Nucleus accumbens (tissue), 56 donors: ENCODE measurements at regions not wholly inside any gene's neighbourhood (a gene's known extent, or its start where the extent isn't known, plus 50 kb on each side); places are given as distances from the start of the nearest gene placed in this dataset.
"Not testable (repeated sequence)": the region's sequence is repeated elsewhere in the genome, so short reads cannot be mapped to it uniquely, and the experiment has no call there.

ENCODE experiments used
- DNase-seq, 56 donors: peaks; one replicate each; lab custom pipeline; 2025; lab: John Stamatoyannopoulos, UW

DNA sequence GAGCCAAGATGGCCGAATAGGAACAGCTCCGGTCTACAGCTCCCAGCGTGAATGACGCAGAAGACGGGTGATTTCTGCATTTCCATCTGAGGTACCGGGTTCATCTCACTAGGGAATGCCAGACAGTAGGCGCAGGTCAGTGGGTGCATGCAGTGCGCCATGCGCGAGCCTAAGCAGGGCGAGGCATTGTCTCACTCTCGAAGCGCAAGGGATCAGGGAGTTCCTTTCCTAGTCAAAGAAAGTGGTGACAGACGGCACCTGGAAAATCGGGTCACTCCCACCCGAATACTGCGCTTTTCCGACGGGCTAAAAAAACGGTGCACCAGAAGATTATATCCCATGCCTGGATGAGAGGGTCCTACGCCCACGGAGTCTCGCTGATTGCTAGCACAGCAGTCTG is 600.1 kb downstream of the PRR16 start:
- not testable (repeated sequence) for DNase-seq

DNA sequence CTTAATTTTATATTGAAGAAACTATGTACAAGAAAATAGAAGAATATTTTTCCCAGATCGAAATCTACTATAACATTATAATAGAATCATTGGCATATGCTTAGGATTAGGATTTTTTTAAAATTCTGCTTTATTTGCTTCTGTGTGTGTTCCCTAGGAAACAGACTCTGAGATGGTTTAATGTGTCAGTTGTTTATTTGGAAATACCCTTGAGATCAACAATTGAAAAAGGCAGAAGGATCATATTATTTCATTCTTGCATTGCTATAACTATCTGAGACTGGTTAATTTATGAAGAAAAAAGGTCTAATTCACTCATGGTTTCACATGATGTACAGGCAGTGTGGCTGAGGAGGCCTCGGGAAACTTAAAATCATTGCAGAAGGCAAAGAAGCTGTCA is 622.6 kb downstream of the PRR16 start:
- no peak for DNase-seq

DNA sequence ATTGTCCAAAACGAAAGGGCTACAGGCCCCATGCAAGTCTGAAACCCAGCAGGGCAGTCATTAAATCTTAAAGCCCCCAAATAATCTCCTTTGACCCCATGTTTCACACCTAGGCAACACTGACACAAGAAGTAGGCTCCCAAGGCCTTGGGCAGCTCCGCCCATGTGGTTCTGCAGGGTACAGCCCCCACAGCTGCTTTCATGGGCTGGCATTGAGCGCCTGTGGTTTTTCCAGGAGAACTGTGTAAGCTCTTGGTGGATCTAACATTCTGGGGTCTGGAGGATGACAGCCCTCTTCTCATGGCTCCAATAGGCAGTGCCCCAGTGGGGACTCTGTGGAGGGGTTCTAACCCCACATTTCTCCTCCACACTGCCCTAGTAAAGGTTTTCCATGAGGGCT is 623.5 kb downstream of the PRR16 start:
- no peak for DNase-seq

DNA sequence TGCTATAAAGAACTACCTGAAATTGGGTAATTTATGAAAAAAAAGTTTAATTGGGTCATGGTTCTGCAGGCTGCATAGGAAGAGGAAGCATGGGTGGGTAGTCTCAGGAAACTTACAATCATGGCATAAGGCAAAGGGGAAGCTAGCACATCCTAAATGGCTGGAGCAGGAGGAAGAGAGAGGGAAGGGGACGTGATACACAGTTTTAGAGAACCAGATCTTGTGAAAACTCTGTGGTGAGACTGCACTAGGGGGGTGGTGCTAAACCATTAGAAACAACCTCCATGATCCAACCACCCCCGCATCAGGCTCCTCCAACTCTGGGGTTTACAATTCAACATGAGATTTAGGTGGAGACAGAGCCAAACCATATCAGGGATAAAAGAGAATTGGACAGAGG is 624.2 kb downstream of the PRR16 start:
- DNase-seq: no peak

DNA sequence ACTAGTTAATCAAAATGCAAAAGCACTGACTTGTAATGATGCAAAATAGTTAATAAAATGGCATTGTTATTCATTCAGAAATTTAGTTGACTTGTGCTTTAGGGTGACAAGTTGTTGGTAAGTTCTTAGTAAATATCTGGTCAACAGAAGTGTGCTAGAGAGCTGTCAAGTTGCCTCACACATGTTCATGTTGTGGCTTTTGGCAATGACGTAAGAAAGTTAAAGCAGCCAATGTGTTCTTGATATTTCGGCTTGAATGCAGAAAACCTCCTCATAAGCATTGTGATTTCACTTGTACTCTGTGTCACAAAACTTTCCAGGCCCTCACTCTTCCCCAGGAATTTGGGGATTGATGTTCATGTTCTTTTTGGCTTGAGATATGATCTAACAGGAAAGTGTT is 626.7 kb downstream of the PRR16 start:
- no peak for DNase-seq

DNA sequence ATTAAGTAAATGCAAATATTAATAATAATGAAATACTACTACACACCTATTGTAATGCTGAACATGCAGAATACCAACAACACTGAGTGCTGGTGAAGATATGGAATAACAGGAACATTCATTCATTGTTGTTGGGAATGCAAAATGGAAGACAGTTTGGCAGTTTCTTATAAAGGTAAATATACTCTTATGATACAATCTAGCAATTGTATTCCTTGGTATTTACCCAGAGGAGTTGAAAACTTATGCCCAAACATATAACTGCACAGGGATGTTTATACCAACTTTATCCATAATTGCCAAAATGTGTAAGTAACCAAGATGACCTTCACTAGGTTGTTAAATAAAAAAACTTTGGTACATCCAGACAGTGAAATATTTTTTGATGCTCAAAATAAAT is 636.8 kb downstream of the PRR16 start:
- DNase-seq: no peak

DNA sequence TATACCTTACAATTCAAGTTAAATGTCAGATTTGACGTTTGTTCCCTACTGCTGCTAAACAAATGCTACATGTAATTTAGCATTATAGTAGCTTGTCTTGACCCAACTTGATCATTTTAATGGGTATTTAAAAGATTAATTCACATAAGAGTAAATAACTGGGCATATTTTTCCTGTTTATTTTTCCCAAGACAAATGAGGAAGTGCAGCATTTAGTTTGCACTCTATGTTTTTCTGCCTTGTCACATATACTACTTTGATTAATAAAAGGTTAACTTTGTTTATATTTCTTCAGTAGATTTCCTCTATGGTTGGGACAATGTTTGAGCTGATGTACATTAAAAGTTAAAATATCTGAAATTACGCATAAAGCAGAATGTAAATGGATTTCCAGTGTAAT is 641.8 kb downstream of the PRR16 start:
- no peak for DNase-seq

DNA sequence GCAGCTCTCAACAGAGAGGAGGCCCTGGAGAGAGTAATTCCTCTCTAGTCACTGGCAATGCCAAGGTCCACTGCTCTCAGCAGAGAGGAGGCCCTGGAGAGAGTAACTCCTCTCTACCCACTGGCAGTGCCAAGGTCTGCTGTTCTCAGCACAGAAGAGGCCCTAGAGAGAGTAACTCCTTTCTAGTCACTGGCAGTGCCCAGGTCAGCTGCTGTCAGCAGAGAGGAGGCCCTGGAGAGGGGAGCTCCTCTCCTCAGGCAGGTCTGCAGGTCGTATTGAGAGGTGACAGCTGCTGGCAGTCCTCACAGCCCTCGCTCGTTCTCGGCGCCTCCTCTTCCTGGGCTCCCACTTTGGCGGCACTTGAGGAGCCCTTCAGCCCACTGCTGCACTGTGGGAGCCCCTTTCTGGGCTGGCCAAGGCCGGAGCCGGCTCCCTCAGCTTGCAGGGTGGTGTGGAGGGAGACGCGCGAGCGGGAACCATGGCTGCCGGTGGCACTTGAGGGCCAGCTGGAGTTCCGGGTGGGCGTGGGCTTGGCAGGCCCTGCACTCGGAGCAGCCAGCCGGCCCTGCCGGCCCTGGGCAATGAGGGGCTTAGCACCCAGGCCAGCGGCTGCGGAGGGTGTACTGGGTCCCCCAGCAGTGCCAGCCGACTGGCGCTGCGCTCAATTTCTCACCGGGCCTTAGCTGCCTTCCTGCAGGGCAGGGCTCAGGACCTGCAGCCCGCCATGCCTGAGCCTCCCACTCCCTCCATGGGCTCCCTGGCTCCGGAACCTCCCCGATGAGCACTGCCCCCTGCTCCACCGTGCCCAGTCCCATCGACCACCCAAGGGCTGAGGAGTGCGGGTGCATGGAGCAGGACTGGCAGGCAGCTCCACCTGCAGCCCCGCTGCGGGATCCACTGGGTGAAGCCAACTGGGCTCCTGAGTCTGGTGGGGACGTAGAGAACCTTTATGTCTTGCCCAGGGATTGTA is 642.9 kb downstream of the PRR16 start:
- not testable (repeated sequence) for DNase-seq

DNA sequence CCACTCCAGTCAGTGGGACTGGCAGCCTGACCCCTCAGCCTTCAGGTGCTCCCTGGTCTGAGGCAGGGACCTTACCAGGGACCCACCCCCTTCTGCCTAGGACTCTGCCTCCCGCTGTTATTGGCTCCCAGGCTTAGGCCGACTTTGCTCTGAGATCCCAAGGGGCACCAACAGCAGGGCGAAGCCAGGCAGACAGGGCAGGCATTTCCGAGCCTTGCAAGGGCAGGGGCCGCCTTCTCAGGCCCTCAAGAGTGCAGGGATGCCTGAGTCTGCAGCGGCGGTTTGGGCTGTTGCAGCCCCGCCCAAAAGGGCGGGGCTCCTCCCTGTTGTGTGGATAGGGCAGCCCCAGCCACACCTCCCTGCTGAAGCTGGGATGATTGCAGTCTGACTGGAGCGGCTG is 644.6 kb downstream of the PRR16 start:
- DNase-seq: no peak

DNA sequence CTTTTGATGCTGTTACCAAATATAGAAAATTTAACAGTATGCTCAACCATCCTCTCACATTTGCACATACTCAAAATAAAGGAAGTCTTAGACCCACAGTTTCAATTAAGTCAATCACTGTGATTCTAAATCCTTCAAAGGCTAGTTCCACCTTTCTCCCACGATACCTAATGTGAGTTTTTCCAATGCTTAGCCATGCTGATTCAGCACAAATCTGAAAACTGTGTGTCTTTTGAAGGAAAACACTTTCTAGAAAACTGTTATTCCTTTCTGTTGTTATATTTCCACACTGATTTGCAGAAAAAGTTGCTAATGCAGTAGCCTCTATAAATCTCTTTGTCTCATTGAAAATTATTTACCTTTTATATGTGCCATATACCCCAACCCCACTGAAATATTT is 645.7 kb downstream of the PRR16 start:
- DNase-seq: no peak

DNA sequence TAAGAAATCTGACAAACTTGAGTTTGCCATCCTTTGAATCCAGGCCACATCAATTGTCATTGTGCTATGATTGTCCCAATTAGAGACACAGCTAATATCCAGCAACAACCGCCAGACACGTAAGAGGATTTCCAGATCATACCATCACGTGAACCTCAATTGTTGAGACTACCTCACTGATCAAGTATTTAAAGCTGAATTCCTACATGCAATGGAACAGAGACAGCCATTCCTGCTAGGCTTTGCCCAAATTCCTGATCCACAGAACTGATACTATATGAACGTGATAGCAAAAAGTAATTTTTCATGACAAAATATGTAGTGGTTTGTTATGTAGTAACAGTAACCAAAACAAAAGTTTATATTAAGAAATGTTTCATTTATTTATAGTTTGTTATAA is 657.7 kb downstream of the PRR16 start:
- DNase-seq: no peak

DNA sequence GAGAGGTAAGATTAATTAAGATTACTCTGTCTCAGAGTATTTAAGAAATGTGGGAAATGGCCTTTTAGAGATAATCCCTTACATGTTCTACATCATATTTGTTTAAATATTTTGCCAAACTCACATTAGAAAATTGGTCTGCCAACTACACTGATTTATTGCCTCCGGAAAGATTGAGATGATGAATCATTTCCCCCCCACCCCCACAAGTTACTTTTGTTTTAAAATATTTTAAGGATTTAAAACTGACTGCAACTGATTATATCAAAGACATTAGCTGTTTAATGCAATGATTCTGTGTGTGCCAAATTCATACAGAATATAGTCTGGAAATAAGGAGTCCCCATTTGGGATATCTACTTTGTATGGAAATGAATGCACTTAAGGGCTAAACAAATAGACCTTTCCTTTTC is 674.4 kb downstream of the PRR16 start:
- DNase-seq: no peak

DNA sequence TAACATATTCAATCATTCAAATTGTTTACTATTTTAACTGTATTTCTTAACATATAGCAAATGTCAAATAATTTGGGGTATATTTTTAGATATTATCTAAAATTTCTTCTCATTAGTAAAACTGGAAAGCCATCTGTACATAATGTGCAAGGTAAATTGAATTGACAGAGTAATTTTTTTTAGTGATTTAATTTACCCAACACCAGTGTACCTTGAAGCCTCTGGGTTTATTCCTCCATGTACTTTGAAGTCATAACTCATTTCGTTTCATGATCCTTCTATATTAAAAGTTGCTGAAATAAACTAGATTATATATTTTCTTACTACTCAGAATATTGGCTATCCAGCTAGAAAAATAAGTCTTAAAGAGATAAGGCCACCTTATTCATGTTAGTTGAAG is 674.9 kb downstream of the PRR16 start:
- no peak for DNase-seq

DNA sequence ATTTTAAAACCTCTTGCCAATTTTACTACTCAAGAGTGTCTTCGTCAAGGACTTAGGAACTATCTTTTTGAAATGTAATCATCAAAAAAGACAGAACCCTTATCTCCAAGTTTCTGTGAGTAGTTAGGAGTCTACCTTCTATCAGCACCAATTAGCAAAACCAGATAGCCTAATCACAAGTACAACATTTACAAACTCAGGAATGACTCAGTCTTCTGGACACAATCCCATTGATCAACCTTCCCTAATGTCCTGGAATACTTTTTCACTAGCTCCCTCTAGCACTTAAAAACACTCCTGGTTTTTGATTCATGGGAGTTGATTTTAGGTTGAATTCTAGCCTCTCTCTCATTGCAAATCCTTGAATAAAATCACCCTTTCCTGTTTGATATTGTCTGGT is 680.7 kb downstream of the PRR16 start:
- DNase-seq: no peak

DNA sequence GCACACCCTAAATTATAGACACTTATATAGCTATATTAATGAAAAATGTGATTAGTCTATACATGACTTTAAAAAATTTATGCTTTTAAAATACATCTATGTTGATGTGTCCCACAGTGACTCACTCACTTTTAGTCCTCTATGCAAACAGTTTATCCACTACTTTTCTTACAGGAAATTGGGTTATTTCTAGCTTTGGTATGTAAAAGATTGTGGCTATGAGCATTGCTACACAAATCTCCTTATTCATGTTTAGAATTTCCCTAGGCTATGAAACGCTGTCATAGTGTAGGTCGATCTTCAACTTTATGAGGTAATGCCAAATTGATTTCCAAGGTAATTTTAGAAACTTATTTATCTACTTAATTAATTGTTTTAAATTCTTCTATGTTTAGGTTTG is 687.4 kb downstream of the PRR16 start:
- no peak for DNase-seq

DNA sequence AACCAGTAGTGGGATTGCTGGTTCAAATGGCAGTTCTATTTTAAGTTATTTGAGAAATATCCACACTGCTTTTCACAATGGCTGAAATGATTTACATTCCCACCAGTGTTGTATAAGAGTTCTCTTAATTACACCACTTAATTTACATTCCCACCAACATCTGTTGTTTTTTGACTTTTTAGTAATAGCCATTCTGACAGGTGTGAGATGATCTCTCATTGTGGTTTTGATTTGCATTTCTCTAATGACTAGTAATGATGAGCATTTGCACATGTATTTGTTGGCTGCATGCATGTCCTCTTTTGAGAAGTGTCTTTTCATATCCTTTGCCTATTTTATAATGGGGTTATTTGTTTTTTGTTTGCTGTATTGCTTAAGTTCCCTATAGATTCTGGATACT is 688.3 kb downstream of the PRR16 start:
- no peak for DNase-seq

DNA sequence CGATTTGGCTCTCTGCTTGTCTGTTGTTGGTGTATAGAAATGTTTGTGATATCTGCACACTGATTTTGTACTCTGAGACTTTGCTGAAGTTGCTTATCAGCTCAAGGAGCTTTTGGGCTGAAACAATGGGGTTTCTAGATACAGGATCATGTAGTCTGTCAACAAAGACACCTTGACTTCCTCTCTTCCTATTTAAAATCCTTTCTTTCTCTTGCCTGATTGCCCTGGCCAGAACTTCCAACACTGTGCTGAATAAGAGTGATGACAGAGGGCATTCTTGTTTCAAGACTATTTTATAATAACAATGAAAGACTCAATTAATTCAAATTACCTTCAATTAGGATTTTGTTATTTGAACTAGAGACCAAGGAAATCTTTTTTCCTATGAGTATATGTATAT is 692.5 kb downstream of the PRR16 start:
- DNase-seq: no peak

DNA sequence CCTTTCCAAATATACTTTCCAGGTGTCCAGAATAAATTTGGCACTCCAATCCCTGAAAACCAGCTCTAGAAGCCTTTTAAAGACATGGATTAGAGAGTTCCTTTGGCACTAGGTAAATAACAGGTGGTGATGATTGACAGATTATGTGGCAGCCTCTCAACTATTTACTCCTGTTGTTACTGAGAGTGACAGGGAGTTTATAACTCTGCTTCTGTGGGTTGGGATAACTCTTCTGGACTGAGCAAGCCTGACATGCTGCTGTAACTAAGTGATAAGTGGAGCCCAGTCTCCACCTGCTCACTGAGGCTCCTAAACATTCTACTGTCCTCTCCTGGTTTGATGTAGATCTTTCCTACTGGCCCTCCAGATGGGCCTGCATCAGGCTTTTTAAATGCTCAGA is 693.2 kb upstream of the FTMT start:
- no peak for DNase-seq

DNA sequence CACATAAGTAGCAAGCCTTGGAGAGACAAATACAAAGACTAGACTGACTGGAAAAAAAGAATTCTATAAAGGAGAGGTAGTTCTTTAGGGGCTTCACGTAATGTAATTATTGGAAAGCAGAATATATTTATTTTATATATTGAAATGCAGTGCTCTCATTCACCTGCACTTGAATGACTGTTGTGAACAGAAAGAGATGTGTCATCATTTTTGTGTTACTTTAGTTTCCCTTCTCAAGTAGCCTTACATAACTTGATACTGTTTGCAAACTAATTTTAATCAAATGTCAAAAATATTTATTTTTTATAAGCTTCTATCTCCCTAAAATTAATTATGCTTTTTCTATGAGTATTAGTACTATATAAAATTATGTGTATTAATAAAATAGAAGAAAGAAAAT is 691.1 kb upstream of the FTMT start:
- DNase-seq: no peak

DNA sequence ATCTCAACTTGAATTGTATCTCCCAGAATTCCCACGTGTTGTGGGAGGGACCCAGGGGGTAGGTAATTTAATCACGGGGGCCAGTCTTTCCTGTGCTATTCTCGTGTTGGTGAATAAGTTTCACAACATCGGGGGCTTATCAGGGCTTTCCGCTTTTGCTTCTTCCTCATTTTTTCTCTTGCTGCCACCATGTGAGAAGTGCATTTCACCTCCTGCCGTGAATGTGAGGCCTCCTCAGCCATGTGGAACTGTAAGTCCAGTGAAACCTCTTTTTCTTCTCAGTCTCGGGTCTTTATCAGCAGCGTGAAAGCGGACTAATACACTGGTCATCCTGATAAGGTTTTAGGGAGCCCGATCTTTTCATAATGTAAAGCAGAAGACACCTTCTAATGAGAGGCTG is 687.0 kb upstream of the FTMT start:
- no peak for DNase-seq

DNA sequence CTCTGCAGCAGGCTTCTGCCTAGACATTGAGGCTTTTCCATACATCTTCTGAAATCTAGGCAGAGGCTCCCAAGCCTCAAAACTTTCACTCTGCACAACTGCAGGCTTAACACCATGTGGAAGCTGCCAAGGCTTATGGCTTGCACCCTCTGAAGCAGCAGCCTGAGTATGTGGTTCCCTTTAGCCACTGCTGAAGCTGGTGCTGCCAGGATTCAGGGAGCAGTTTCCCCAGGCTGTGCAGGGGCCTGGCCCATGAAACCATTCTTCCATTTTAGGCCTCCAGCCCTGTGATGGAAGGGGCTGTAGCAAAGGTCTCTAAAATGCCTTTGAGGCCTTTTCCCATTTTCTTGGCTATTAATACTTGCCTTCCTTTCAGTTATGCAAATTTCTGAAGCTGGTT is 680.3 kb upstream of the FTMT start:
- DNase-seq: no peak

DNA sequence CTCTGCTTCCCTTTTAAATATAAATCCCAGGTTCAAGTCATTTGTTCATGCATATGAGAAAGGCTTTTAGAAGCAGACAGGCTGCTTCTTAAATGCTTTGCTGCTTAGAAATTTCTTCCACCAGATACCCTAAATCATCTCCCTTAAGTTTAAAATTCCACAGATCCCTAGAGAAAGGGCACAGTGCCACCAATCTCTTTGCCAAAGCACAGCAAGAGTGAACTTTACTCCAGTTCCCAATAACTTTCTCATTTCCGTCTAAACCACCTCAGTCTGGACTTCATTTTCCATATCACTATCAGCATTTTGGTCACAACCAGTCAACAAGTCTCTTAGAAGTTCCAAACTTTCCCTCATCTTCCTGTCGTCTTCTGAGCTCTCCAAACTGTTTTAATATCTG is 679.8 kb upstream of the FTMT start:
- DNase-seq: no peak

DNA sequence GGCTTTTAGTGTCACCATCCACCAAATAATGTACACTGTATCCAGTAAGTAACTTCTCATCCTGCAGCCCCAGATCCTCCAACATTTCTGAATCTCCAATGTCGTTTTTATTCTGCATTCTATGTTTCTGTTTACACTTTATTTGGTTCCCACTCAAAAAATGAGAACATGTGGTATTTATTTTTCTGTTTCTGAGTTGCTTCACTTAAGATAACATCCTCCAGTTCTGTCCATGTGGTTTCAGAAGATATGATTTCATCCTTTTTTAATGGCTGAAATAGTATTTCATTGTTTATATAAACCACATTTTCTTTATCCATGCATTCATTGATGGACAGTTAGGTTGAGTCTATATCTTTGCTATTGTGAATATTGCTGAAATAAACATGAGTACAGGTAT is 677.3 kb upstream of the FTMT start:
- no peak for DNase-seq
